ENCODE measurements at regions not wholly inside any gene's neighbourhood (a gene's known extent, or its start where the extent isn't known, plus 50 kb on each side); places are given as distances from the start of the nearest gene placed in this dataset.
"Not testable (repeated sequence)": the region's sequence is repeated elsewhere in the genome, so short reads cannot be mapped to it uniquely, and the experiment has no call there.

DNA sequence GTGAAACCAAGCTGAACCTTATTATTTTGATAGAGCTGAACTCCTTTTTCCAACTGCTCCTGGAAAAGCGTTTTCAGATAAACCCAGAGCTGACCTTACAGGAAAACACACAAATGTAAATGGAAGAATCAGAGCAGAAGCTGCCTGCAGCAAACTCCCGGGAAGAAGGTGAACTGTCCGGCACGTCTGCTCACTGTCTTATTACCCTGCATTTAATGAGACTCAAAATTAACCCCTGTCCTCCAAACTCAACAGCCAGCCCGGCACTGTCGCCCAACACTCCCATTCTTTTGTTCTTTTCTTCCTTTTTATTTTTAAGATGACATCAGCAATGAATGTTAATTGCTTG is 1046.9 kb upstream of the FLRT2 start:
- intact Hi-C loops (cut with DNase I, micrococcal nuclease): no loop called here
- H3K27ac ChIP-seq (ENCODE audit: low read depth in 1 of 2, low read length in 2 of 2): no peak overlapping the region

GRCh38 chr14:84484243-84484642 is 1045.7 kb upstream of the FLRT2 start:
- H3K36me3 Mint-ChIP-seq (ENCODE audit: low read depth); POLR2A ChIA-PET; H3K4me3 ChIP-seq (ENCODE audit: low read length); H3K27ac ChIP-seq (ENCODE audit: low read depth in 1 of 2, low read length in 2 of 2); intact Hi-C loops (cut with DNase I, micrococcal nuclease); CTCF ChIA-PET; H3K27me3 ChIP-seq (ENCODE audit: control insufficient read depth in 1 of 2, insufficient read depth in 2 of 2, low read length in 2 of 2); H3K9me3 Mint-ChIP-seq; H3K27ac Mint-ChIP-seq; H3K9me3 ChIP-seq (ENCODE audit: control insufficient read depth in 1 of 2, insufficient read depth in 1 of 2, low read length in 2 of 2); DNase-seq; H3K4me1 Mint-ChIP-seq (ENCODE audit: low read depth); H3K4me3 Mint-ChIP-seq; H3K27me3 Mint-ChIP-seq; ATAC-seq (ENCODE audit: poor library complexity); H3K4me1 ChIP-seq (ENCODE audit: insufficient read depth, low read length); H3K36me3 ChIP-seq (ENCODE audit: insufficient read depth, low read length): not testable (repeated sequence)

More for the DNA sequence above, 1046.9 kb upstream of the FLRT2 start:
- peaks cover 0 to 3% of the 10 kb centered on the region in 2 experiments for H3K9me3 ChIP-seq (ENCODE audit: control insufficient read depth in 1 of 2, insufficient read depth in 1 of 2, low read length in 2 of 2)
- no peaks in the 10 kb centered on the region for H3K4me1 ChIP-seq (ENCODE audit: insufficient read depth, low read length)
- Mint-ChIP-seq H3K36me3 (ENCODE audit: low read depth) (no peaks in the 10 kb centered on the region), H3K4me3 (no peak overlapping the region), H3K27me3 (no peaks in the 10 kb centered on the region), H3K9me3 (peaks cover 2% of the 10 kb centered on the region), H3K4me1 (ENCODE audit: low read depth) (no peaks in the 10 kb centered on the region), H3K27ac (no peak overlapping the region)
- POLR2A ChIA-PET: no interaction called here
- DNase-seq: no peak
- no peaks in the 10 kb centered on the region for H3K36me3 ChIP-seq (ENCODE audit: insufficient read depth, low read length)
- TF ChIP-seq, protein P1, sequence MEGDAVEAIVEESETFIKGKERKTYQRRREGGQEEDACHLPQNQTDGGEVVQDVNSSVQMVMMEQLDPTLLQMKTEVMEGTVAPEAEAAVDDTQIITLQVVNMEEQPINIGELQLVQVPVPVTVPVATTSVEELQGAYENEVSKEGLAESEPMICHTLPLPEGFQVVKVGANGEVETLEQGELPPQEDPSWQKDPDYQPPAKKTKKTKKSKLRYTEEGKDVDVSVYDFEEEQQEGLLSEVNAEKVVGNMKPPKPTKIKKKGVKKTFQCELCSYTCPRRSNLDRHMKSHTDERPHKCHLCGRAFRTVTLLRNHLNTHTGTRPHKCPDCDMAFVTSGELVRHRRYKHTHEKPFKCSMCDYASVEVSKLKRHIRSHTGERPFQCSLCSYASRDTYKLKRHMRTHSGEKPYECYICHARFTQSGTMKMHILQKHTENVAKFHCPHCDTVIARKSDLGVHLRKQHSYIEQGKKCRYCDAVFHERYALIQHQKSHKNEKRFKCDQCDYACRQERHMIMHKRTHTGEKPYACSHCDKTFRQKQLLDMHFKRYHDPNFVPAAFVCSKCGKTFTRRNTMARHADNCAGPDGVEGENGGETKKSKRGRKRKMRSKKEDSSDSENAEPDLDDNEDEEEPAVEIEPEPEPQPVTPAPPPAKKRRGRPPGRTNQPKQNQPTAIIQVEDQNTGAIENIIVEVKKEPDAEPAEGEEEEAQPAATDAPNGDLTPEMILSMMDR (IDR thresholded peaks at IDR 0.05): no peak
- no peak overlapping the region for H3K4me3 ChIP-seq (ENCODE audit: low read length)
- CTCF ChIA-PET: no interaction called here
- no peaks in the 10 kb centered on the region for H3K27me3 ChIP-seq (ENCODE audit: control insufficient read depth in 1 of 2, insufficient read depth in 2 of 2, low read length in 2 of 2)
- ATAC-seq (ENCODE audit: poor library complexity): no peak

- H3K36me3 ChIP-seq (ENCODE audit: insufficient read depth, low read length): no peaks in the 10 kb centered on the region
- DNase-seq (no peak), ATAC-seq (ENCODE audit: poor library complexity) (no peak)
- H3K9me3 ChIP-seq (ENCODE audit: control insufficient read depth in 1 of 2, insufficient read depth in 1 of 2, low read length in 2 of 2): peaks cover 0 to 8% of the 10 kb centered on the region in 2 experiments
- Mint-ChIP-seq H3K9me3 (peaks cover 3% of the 10 kb centered on the region), H3K36me3 (ENCODE audit: low read depth) (no peaks in the 10 kb centered on the region), H3K27ac (no peak overlapping the region), H3K4me3 (no peak overlapping the region), H3K4me1 (ENCODE audit: low read depth) (no peaks in the 10 kb centered on the region), H3K27me3 (no peaks in the 10 kb centered on the region)
- H3K27ac ChIP-seq (ENCODE audit: low read depth in 1 of 2, low read length in 2 of 2): no peak overlapping the region
- intact Hi-C loops (cut with DNase I, micrococcal nuclease): no loop called here
- POLR2A ChIA-PET: no interaction called here
- no peaks in the 10 kb centered on the region for H3K4me1 ChIP-seq (ENCODE audit: insufficient read depth, low read length)
- no peaks in the 10 kb centered on the region for H3K27me3 ChIP-seq (ENCODE audit: control insufficient read depth in 1 of 2, insufficient read depth in 2 of 2, low read length in 2 of 2)
- TF ChIP-seq, protein P1 (IDR thresholded peaks at IDR 0.05): no peak
- no peak overlapping the region for H3K4me3 ChIP-seq (ENCODE audit: low read length)
- CTCF ChIA-PET: no interaction called here
Measured at GRCh38 chr14:84485036-84485435, 1044.9 kb upstream of the FLRT2 start.

DNA sequence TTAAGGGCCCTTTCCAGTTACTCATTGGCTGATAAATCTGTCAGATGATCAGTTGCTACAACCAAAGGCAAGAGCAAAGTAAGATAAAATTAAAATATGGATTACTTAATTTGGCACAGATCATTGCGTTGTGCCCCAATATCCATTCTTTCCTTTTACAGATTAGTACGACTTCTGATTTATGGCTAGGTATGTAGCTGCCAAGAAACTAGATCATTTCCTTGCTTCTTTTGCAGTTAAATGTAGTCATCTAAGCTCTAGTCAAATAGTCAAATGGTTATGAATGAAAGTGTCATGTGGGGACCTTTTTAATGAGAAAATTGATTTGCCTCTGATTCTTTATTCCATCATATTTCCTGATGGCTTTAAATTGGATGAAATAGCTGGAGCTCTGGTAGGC is 1039.9 kb upstream of the FLRT2 start:
- Histone ChIP-seq H3K36me3 (ENCODE audit: insufficient read depth, low read length) (no peaks in the 10 kb centered on the region), H3K9me3 (ENCODE audit: control insufficient read depth in 1 of 2, insufficient read depth in 1 of 2, low read length in 2 of 2) (peaks cover 0 to 7% of the 10 kb centered on the region in 2 experiments), H3K27me3 (ENCODE audit: control insufficient read depth in 1 of 2, insufficient read depth in 2 of 2, low read length in 2 of 2) (no peaks in the 10 kb centered on the region), H3K4me3 (ENCODE audit: low read length) (no peak overlapping the region), H3K27ac (ENCODE audit: low read depth in 1 of 2, low read length in 2 of 2) (no peak overlapping the region), H3K4me1 (ENCODE audit: insufficient read depth, low read length) (no peaks in the 10 kb centered on the region)
- no peak for ATAC-seq (ENCODE audit: poor library complexity)
- intact Hi-C loops (cut with DNase I, micrococcal nuclease): no loop called here
- Mint-ChIP-seq H3K36me3 (ENCODE audit: low read depth) (no peaks in the 10 kb centered on the region), H3K27me3 (no peaks in the 10 kb centered on the region), H3K4me1 (ENCODE audit: low read depth) (no peaks in the 10 kb centered on the region), H3K27ac (no peak overlapping the region), H3K4me3 (no peak overlapping the region), H3K9me3 (peaks cover 11% of the 10 kb centered on the region)
- ChIA-PET CTCF (no interaction called here), POLR2A (no interaction called here)
- TF ChIP-seq, protein P1 (IDR thresholded peaks at IDR 0.05): no peak
- DNase-seq: no peak

All from CD4-positive, alpha-beta T cell (primary cell).